SH-SY5Y (cell line): ENCODE measurements at regions not wholly inside any gene's neighbourhood (a gene's known extent, or its start where the extent isn't known, plus 50 kb on each side); places are given as distances from the start of the nearest gene placed in this dataset.

Experiments used
- GATA2 ChIP-seq: IDR thresholded peaks from 2 replicates; pipeline ENCODE4 v1.6.1; 2011; ENCODE audit warnings: mild to moderate bottlenecking, low read depth, low read length
- GATA3 ChIP-seq: IDR thresholded peaks from 2 replicates; pipeline ENCODE4 v1.6.1; 2011; ENCODE audit warnings: low read depth, mild to moderate bottlenecking, low read length, moderate library complexity

DNA sequence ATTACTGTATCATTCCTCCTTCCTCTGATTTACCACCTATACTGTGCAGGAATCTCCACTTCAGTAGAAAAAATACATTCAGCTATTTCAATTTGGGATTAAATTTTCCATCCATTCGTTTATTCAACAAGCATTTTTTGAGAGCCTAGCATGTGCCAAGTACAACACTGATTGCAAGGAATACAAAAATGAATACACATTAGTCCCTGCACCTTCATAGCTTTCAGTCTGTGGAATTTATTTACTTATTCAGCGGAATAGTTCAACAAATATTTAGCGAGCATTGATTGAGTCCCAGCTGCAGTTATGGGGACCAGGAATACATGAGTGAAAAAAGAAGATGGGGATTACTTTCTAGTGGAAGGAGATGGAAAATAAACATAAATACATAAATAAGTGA is 606.8 kb upstream of the TBL1XR1 start:
- TF ChIP-seq GATA2 (no peak), GATA3 (no peak)
